Spleen (tissue), 11 donors: ENCODE measurements at regions not wholly inside any gene's neighbourhood (a gene's known extent, or its start where the extent isn't known, plus 50 kb on each side); places are given as distances from the start of the nearest gene placed in this dataset.

Experiments used
- DNase-seq: peaks from one replicate; pipeline ENCODE4 v3.0.0-alpha.2; 2020
- H3K27ac ChIP-seq, 8 donors: fragments of 200-600 bp; sonication (generic) in 7 of 8; 1 replicate in 4 of 8; 2 replicates in 4 of 8; pipeline versions ENCODE4 v1.5.0 to v1.8.0; 2016 to 2021; ENCODE audit warnings: inconsistent platforms in 4 of 8, mild to moderate bottlenecking in 4 of 8, moderate library complexity in 1 of 8
- H3K27me3 ChIP-seq, 7 donors: fragments of 200-600 bp; sonication (generic) in 6 of 7; replicated peaks in 1 of 7; 1 replicate in 4 of 7; 2 replicates in 3 of 7; pipeline versions ENCODE4 v1.5.0 to v1.8.0; 2016 to 2021; ENCODE audit warnings: inconsistent platforms in 3 of 7, mild to moderate bottlenecking in 1 of 7
- H3K36me3 ChIP-seq, 6 donors: fragments of 200-600 bp; sonication (generic) in 5 of 6; 1 replicate in 4 of 6; 2 replicates in 2 of 6; pipeline versions ENCODE4 v1.5.0 to v1.8.0; 2016 to 2021; ENCODE audit warnings: inconsistent platforms in 2 of 6
- H3K4me1 ChIP-seq, 6 donors: fragments of 200-600 bp; sonication (generic) in 5 of 6; 1 replicate in 3 of 6; 2 replicates in 3 of 6; pipeline versions ENCODE4 v1.5.0 to v1.8.0; 2016 to 2021; ENCODE audit warnings: inconsistent platforms in 3 of 6
- H3K4me3 ChIP-seq, 8 donors: fragments of 200-600 bp; sonication (generic) in 7 of 8; 1 replicate in 4 of 8; 2 replicates in 4 of 8; pipeline versions ENCODE4 v1.5.0 to v1.8.0; 2016 to 2021; ENCODE audit warnings: inconsistent platforms in 4 of 8, mild to moderate bottlenecking in 4 of 8, moderate library complexity in 2 of 8
- H3K9me3 ChIP-seq, 8 donors: fragments of 200-600 bp; sonication (generic) in 7 of 8; 1 replicate in 4 of 8; 2 replicates in 4 of 8; pipeline versions ENCODE4 v1.5.0 to v1.8.0; 2016 to 2021; ENCODE audit warnings: inconsistent platforms in 4 of 8
- POLR2A ChIP-seq, 3 donors: fragments of 450-650 bp; IDR thresholded peaks; one replicate each; pipeline ENCODE4 v1.5.1; 2017; ENCODE audit warnings: antibody characterized with exemption in 3 of 3, mild to moderate bottlenecking in 1 of 3
- POLR2AphosphoS5 ChIP-seq, 3 donors: sonication (generic); formaldehyde crosslinking; IDR thresholded peaks; one replicate each; pipeline ENCODE4 v1.5.1; 2017; ENCODE audit warnings: antibody characterized with exemption in 3 of 3
- WGBS, 5 donors: extraction: QIAGEN DNeasy Blood & Tissue Kit in 3 of 5; methylation state at CpG; one replicate each; pipeline versions ENCODE4 v1.1.5 to v1.1.7; 2013 to 2018; 5-methylcytosine and 5-hydroxymethylcytosine counted together
- intact Hi-C: fragments of 100-400 bp; cut with DNase I; formaldehyde crosslinking; loops from one replicate; pipeline ENCODE4 v1.15.0; 2023; ENCODE audit warnings: low total_unique reads
- TF ChIP-seq, protein P1 (sequence below), 11 experiments: fragments of 200-600 bp in 7 of 11; fragments of 450-650 bp in 4 of 11; sonication (generic) in 4 of 11; IDR thresholded peaks in 8 of 11; conservative IDR thresholded peaks in 3 of 11; 1 replicate in 7 of 11; 2 replicates in 4 of 11; pipeline versions ENCODE4 v1.4.0 to v1.8.0; 2016 to 2021; ENCODE audit warnings: antibody characterized with exemption in 11 of 11, inconsistent platforms in 4 of 11, mild to moderate bottlenecking in 1 of 11
- donor health status: healthy with polysubstance abuse.
- donor health status: DM: no; HTN: no; CAD: no; lungs with moderate emphysema.
- donor health status: DM: no; HTN: no; CAD: no.
- donor health status: Bipolar disorder and iron deficiency.
- donor health status: healthy.
- donor health status: DM: no; HTN: no; CAD: no.
- donor health status: DM: yes; HTN: yes; CAD: no.

DNA sequence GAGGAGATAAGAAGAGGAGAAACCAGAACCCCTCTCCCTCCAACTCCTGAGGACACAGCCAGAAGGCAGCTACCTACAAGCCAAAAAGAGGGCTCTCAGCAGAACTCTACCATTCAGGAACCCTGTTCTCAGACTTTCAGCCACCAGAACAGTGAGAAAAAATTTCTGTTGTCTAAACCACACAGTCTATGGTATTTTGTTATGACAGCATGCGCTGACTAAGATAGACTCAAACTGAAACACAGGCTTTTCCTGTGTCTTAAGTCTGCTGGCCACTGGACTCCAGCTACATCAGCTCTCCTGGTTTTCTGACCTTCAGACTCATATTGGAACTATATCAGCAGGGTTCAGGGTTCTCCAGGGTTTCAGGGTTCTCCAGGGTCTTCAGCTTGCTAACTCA lies 126.5 kb upstream of the TNFSF4 start:
- Histone ChIP-seq H3K36me3 (no peaks in the 10 kb centered on the region), H3K27ac (no peak overlapping the region), H3K27me3 (no peaks in the 10 kb centered on the region), H3K4me1 (peaks cover 14 to 32% (median 26%) of the 10 kb centered on the region in 6 donors), H3K4me3 (no peak overlapping the region), H3K9me3 (no peaks in the 10 kb centered on the region)
- TF ChIP-seq POLR2A (IDR thresholded peaks at IDR 0.05) (no peak), POLR2AphosphoS5 (IDR thresholded peaks at IDR 0.05) (no peak)
- TF ChIP-seq, protein P1, sequence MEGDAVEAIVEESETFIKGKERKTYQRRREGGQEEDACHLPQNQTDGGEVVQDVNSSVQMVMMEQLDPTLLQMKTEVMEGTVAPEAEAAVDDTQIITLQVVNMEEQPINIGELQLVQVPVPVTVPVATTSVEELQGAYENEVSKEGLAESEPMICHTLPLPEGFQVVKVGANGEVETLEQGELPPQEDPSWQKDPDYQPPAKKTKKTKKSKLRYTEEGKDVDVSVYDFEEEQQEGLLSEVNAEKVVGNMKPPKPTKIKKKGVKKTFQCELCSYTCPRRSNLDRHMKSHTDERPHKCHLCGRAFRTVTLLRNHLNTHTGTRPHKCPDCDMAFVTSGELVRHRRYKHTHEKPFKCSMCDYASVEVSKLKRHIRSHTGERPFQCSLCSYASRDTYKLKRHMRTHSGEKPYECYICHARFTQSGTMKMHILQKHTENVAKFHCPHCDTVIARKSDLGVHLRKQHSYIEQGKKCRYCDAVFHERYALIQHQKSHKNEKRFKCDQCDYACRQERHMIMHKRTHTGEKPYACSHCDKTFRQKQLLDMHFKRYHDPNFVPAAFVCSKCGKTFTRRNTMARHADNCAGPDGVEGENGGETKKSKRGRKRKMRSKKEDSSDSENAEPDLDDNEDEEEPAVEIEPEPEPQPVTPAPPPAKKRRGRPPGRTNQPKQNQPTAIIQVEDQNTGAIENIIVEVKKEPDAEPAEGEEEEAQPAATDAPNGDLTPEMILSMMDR (IDR thresholded peaks at IDR 0.05 in 8 of 11, conservative IDR thresholded peaks at IDR 0.05 in 3 of 11), result no peak
- WGBS, 5 donors, result 77 to 100% (median 80%) methylated on average over 1 of the region's 1 CpG
- DNase-seq, result no peak
- intact Hi-C loops, result no loop called here

DNA sequence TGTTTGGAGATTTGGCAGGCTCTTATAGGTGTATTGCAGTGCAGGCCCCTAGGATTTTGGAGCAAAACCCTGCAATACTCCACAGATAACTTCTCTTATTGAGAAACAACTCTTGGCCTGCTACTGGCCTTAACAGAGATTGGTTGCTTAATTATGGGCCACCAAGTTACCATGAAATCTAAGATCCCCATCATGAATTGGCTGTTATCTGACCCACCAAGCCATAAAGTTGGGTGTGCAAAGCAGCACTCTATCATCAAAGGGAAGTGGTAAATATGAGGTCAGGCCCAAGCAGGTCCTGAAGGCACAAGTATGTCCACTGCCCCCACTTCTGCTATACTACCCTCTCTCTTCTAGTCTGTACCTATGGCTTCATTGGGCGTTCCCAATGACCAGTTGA lies 130.0 kb upstream of the TNFSF4 start:
- H3K4me3 ChIP-seq, result no peak overlapping the region
- H3K9me3 ChIP-seq, result no peaks in the 10 kb centered on the region
- no peaks in the 10 kb centered on the region for H3K36me3 ChIP-seq
- DNase-seq, result no peak
- no peaks in the 10 kb centered on the region for H3K27me3 ChIP-seq
- intact Hi-C loops, result no loop called here
- H3K4me1 ChIP-seq, result peaks cover 0 to 2% (median under 1%) of the 10 kb centered on the region in 6 donors
- no peak for TF ChIP-seq POLR2A (IDR thresholded peaks at IDR 0.05)
- TF ChIP-seq, protein P1 (IDR thresholded peaks at IDR 0.05 in 8 of 11, conservative IDR thresholded peaks at IDR 0.05 in 3 of 11), result no peak
- no peak for TF ChIP-seq POLR2AphosphoS5 (IDR thresholded peaks at IDR 0.05)
- H3K27ac ChIP-seq, result no peak overlapping the region
- WGBS, 5 donors, result 0 to 100% (median 100%) methylated on average over 1 of the region's 1 CpG

DNA sequence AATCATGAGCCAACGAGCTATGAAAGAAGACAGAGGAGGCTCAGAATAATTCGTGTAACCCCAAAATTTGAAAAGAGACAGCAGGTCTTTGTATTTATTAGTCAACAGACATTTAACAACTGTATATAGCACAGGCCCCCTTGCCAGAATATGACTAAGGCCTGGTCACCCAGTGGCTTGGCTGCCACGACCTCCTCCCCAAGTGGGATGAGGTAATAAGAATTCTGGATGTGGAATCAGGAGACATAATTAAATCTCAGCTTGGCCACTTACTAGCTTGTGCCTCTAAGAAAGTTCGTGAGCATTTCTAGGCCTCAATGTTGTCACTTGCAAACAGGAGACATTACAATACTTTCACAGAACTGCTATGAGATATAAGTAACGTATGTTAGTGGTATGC lies 134.2 kb upstream of the TNFSF4 start:
- intact Hi-C loops, result no loop called here
- Histone ChIP-seq H3K4me1 (no peaks in the 10 kb centered on the region), H3K4me3 (no peak overlapping the region), H3K27ac (no peak overlapping the region), H3K9me3 (no peaks in the 10 kb centered on the region), H3K36me3 (no peaks in the 10 kb centered on the region), H3K27me3 (no peaks in the 10 kb centered on the region)
- 56 to 86% (median 72%) methylated on average over 5 of the region's 5 CpGs for WGBS, 5 donors
- TF ChIP-seq POLR2A (IDR thresholded peaks at IDR 0.05) (no peak), POLR2AphosphoS5 (IDR thresholded peaks at IDR 0.05) (no peak)
- TF ChIP-seq, protein P1 (IDR thresholded peaks at IDR 0.05 in 8 of 11, conservative IDR thresholded peaks at IDR 0.05 in 3 of 11), result no peak
- no peak for DNase-seq

DNA sequence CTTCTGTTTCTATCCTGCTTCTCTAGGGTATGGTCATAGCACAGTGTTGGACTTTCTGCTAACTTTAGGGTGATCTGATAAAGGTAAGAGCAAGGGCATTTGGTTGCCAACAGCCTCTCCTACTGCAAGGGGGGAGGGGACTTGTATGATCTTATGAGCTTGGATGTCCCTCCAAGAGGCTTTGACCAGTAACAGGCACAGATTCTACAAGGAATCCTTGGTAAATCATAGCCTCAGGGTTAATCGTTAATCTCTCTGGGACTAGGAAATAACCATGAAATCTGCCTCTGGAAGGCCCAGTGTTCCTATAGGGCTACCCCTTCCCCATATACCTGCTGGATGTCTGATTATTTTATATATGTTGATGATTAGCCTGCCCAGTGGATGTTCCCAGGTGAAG lies 134.8 kb upstream of the TNFSF4 start:
- Histone ChIP-seq H3K4me3 (no peak overlapping the region), H3K9me3 (no peaks in the 10 kb centered on the region), H3K27me3 (no peaks in the 10 kb centered on the region), H3K27ac (no peak overlapping the region), H3K4me1 (no peaks in the 10 kb centered on the region), H3K36me3 (no peaks in the 10 kb centered on the region)
- intact Hi-C loops, result no loop called here
- TF ChIP-seq, protein P1 (IDR thresholded peaks at IDR 0.05 in 8 of 11, conservative IDR thresholded peaks at IDR 0.05 in 3 of 11), result no peak
- no peak for TF ChIP-seq POLR2AphosphoS5 (IDR thresholded peaks at IDR 0.05)
- TF ChIP-seq POLR2A (IDR thresholded peaks at IDR 0.05), result no peak
- no peak for DNase-seq
- 93 to 100% (median 100%) methylated on average over 1 of the region's 1 CpG for WGBS, 5 donors
